ENCODE measurements at regions not wholly inside any gene's neighbourhood (a gene's known extent, or its start where the extent isn't known, plus 50 kb on each side); places are given as distances from the start of the nearest gene placed in this dataset.

DNA sequence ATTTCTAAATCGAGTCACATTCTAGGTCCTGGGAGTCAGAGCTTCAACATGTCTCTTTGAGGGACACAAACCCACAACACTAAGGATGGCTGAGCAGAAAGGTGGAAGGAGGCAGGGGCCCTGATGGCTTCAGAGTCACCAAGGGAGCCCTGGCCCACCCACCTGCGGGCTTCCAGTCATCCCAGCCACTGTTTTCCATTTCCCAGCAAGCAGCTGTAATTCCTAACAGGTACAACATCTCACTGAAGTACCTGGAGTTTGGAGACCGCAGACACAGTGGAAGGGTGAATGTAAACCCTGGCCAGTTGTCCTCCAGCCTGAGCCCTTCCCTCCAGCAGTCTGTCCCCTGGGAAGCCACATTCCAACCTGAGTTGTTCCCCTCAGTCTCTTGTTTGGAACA lies 562.8 kb downstream of the TBC1D22A start:
- no peak for DNase-seq (ENCODE audit: low spot score)
- no peak for TF ChIP-seq NFKBIZ (CRISPR knock-in tag; IDR thresholded peaks at IDR 0.05)
- no peak for TF ChIP-seq PREB (CRISPR knock-in tag; IDR thresholded peaks at IDR 0.05)
- no peak for TF ChIP-seq ZNF572 (CRISPR knock-in tag; IDR thresholded peaks at IDR 0.05)
- TF ChIP-seq ZNF138 (CRISPR knock-in tag; IDR thresholded peaks at IDR 0.05; ENCODE audit: low read depth), result no peak
- no peak for TF ChIP-seq CENPX (CRISPR knock-in tag; IDR thresholded peaks at IDR 0.05)
- TF ChIP-seq GATAD1 (CRISPR knock-in tag; IDR thresholded peaks at IDR 0.05), result no peak
- TF ChIP-seq, protein P1, sequence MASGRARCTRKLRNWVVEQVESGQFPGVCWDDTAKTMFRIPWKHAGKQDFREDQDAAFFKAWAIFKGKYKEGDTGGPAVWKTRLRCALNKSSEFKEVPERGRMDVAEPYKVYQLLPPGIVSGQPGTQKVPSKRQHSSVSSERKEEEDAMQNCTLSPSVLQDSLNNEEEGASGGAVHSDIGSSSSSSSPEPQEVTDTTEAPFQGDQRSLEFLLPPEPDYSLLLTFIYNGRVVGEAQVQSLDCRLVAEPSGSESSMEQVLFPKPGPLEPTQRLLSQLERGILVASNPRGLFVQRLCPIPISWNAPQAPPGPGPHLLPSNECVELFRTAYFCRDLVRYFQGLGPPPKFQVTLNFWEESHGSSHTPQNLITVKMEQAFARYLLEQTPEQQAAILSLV (CRISPR knock-in tag; IDR thresholded peaks at IDR 0.05; ENCODE audit: borderline replicate concordance), result no peak
- no peak for TF ChIP-seq ASH2L (IDR thresholded peaks at IDR 0.05; ENCODE audit: insufficient read length, low read depth, low read length)
- no peaks in the 10 kb centered on the region for H3K36me3 ChIP-seq (replicated peaks in 1 of 2; ENCODE audit: control insufficient read depth in 1 of 2, insufficient read depth in 2 of 2, low read length in 2 of 2)
- BruUV-seq (replicated peaks), result no TSS peak
- no peaks in the 10 kb centered on the region for H4K20me1 ChIP-seq (ENCODE audit: insufficient read depth, low read length)
- H3K9me3 ChIP-seq (ENCODE audit: low read length), result peaks cover 8% of the 10 kb centered on the region
- in situ Hi-C loops (cut with HindIII; ENCODE audit: extremely low pct_ligation_motif_present, low pct_unique_long_range_greater_than_20kb) (no loop called here), intact Hi-C loops (cut with micrococcal nuclease; ENCODE audit: unreplicated experiment) (no loop called here)
- H2AFZ ChIP-seq (ENCODE audit: low read length), result no peak overlapping the region
- no peak for ATAC-seq
- no peaks in the 10 kb centered on the region for H3K79me2 ChIP-seq (ENCODE audit: insufficient read depth, low read length)
- WGBS (ENCODE audit: low lambda C conversion rate), result 4% methylated on average over 3 of the region's 3 CpGs
- H3K27me3 ChIP-seq (ENCODE audit: control insufficient read depth in 1 of 2, insufficient read depth in 2 of 2, low read length in 2 of 2), result peaks cover 0 to 21% of the 10 kb centered on the region in 2 experiments; a peak in 4 of 5 replicates
- no peak overlapping the region for H3K4me2 ChIP-seq (ENCODE audit: low read depth, low read length)
- ChIA-PET CTCF (ENCODE audit: low intra/inter-chr PET ratio, low total read pairs) (no interaction called here), POLR2A (no interaction called here)
- H3K4me1 ChIP-seq (ENCODE audit: insufficient read depth, low read length), result no peaks in the 10 kb centered on the region
- H3K27ac ChIP-seq (ENCODE audit: extremely low read length, insufficient read depth, low read length), result no peak overlapping the region
- no peak overlapping the region for H3K9ac ChIP-seq (ENCODE audit: insufficient read depth, low read depth, low read length)
- no peak overlapping the region for H3K4me3 ChIP-seq (replicated peaks in 1 of 3; ENCODE audit: insufficient read depth in 1 of 3, low read depth in 2 of 3, low read length in 3 of 3)
- FAIRE-seq, result no peak

Measured in HepG2 (cell line).